Stomach (tissue), 4 donors: ENCODE measurements at regions not wholly inside any gene's neighbourhood (a gene's known extent, or its start where the extent isn't known, plus 50 kb on each side); places are given as distances from the start of the nearest gene placed in this dataset.

Source experiments
- CTCF ChIP-seq, 7 experiments: fragments of 450-650 bp in 4 of 7; fragments of 200-600 bp in 3 of 7; sonication (generic) in 3 of 7; IDR thresholded peaks; one replicate each; pipeline ENCODE4 v1.5.1; 2016 to 2019; ENCODE audit warnings: antibody characterized with exemption in 7 of 7, control low read depth in 2 of 7, mild to moderate bottlenecking in 1 of 7
- EP300 ChIP-seq: sonication (generic); formaldehyde crosslinking; IDR thresholded peaks from one replicate; pipeline ENCODE4 v1.6.1; 2017; ENCODE audit warnings: antibody characterized with exemption
- POLR2A ChIP-seq, 4 donors: fragments of 450-650 bp; IDR thresholded peaks; one replicate each; pipeline ENCODE4 v1.6.1; 2016; ENCODE audit warnings: antibody characterized with exemption in 4 of 4, control low read depth in 2 of 4, mild to moderate bottlenecking in 1 of 4, moderate library complexity in 1 of 4
- POLR2AphosphoS5 ChIP-seq, 3 donors: sonication (generic); formaldehyde crosslinking; IDR thresholded peaks; one replicate each; pipeline ENCODE4 v1.6.1; 2016; ENCODE audit warnings: antibody characterized with exemption in 3 of 3

DNA sequence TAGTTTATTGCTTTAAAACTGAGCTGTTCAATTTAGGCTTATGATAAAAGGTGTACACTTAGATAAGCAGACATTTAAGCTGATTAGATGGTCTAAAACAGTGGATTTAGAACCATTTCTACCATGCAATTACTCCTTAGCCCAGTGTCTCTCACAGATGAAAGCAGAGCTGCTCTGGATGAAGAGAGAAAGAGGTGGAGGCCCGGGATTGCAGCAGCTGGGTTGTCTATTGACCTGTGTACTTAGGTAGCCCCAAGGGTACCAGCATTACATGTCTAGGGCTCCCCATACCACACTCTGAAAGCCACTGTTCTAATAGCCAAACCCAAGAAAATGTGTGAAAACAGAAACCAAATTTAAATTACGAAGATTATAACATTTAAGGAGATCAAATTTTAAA lies 86.0 kb upstream of the GIMD1 start:
- TF ChIP-seq CTCF (IDR thresholded peaks at IDR 0.05) = no peak
- TF ChIP-seq POLR2A (IDR thresholded peaks at IDR 0.05) = no peak
- no peak for TF ChIP-seq EP300
- TF ChIP-seq POLR2AphosphoS5 (IDR thresholded peaks at IDR 0.05) = no peak
